ENCODE measurements at regions not wholly inside any gene's neighbourhood (a gene's known extent, or its start where the extent isn't known, plus 50 kb on each side); places are given as distances from the start of the nearest gene placed in this dataset.
"Not testable (repeated sequence)": the region's sequence is repeated elsewhere in the genome, so short reads cannot be mapped to it uniquely, and the experiment has no call there.

GRCh38 chr3:195654138-195654537 is 66.6 kb upstream of the MUC20 start:
- TF ChIP-seq, protein P1, sequence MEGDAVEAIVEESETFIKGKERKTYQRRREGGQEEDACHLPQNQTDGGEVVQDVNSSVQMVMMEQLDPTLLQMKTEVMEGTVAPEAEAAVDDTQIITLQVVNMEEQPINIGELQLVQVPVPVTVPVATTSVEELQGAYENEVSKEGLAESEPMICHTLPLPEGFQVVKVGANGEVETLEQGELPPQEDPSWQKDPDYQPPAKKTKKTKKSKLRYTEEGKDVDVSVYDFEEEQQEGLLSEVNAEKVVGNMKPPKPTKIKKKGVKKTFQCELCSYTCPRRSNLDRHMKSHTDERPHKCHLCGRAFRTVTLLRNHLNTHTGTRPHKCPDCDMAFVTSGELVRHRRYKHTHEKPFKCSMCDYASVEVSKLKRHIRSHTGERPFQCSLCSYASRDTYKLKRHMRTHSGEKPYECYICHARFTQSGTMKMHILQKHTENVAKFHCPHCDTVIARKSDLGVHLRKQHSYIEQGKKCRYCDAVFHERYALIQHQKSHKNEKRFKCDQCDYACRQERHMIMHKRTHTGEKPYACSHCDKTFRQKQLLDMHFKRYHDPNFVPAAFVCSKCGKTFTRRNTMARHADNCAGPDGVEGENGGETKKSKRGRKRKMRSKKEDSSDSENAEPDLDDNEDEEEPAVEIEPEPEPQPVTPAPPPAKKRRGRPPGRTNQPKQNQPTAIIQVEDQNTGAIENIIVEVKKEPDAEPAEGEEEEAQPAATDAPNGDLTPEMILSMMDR (IDR thresholded peaks at IDR 0.05): not testable (repeated sequence)
- not testable (repeated sequence) for TF ChIP-seq POLR2A (IDR thresholded peaks at IDR 0.05)
